Inflammatory macrophage treated with lipopolysaccharide for 4 hours (primary cell): ENCODE measurements at regions not wholly inside any gene's neighbourhood (a gene's known extent, or its start where the extent isn't known, plus 50 kb on each side); places are given as distances from the start of the nearest gene placed in this dataset.
"Not testable (repeated sequence)": the region's sequence is repeated elsewhere in the genome, so short reads cannot be mapped to it uniquely, and the experiment has no call there.

Experiments
- DNase-seq: peaks from one replicate; pipeline ENCODE4 v3.0.0-alpha.2; 2020

GRCh38 chr2:55811048-55811447, 112.5 kb downstream of the EFEMP1 start:
- no peak for DNase-seq

- DNase-seq = no peak
Measured at GRCh38 chr2:55810622-55811020, 113.0 kb downstream of the EFEMP1 start.

GRCh38 chr2:55809875-55810621, 113.5 kb downstream of the EFEMP1 start:
- DNase-seq = no peak

GRCh38 chr2:55807900-55808299, 114.3 kb upstream of the PNPT1 start:
- DNase-seq = no peak

- no peak for DNase-seq
Measured at GRCh38 chr2:55805686-55806085, 112.0 kb upstream of the PNPT1 start.

GRCh38 chr2:55804535-55804934, 110.9 kb upstream of the PNPT1 start:
- DNase-seq = no peak

GRCh38 chr2:55802067-55802466, 108.4 kb upstream of the PNPT1 start:
- no peak for DNase-seq

- no peak for DNase-seq
Measured at GRCh38 chr2:55801436-55801835, 107.8 kb upstream of the PNPT1 start.

GRCh38 chr2:55799624-55800023, 106.0 kb upstream of the PNPT1 start:
- DNase-seq = not testable (repeated sequence)

- DNase-seq = no peak
Measured at GRCh38 chr2:55796121-55796520, 102.5 kb upstream of the PNPT1 start.

GRCh38 chr2:55793602-55794001, 100.0 kb upstream of the PNPT1 start:
- not testable (repeated sequence) for DNase-seq

GRCh38 chr2:55786280-55786679, 92.6 kb upstream of the PNPT1 start:
- no peak for DNase-seq

- not testable (repeated sequence) for DNase-seq
Measured at GRCh38 chr2:55783751-55784150, 90.1 kb upstream of the PNPT1 start.

GRCh38 chr2:55782528-55783173, 89.0 kb upstream of the PNPT1 start:
- DNase-seq = no peak

- DNase-seq = no peak
Measured at GRCh38 chr2:55781542-55781941, 87.9 kb upstream of the PNPT1 start.

GRCh38 chr2:55780697-55781096, 87.1 kb upstream of the PNPT1 start:
- DNase-seq = no peak

- no peak for DNase-seq
Measured at GRCh38 chr2:55779459-55780421, 86.1 kb upstream of the PNPT1 start.

GRCh38 chr2:55776966-55777365, 83.3 kb upstream of the PNPT1 start:
- no peak for DNase-seq

- no peak for DNase-seq
Measured at GRCh38 chr2:55776479-55776878, 82.8 kb upstream of the PNPT1 start.

- no peak for DNase-seq
Measured at GRCh38 chr2:55775828-55776227, 82.2 kb upstream of the PNPT1 start.

GRCh38 chr2:55773651-55774050, 80.0 kb upstream of the PNPT1 start:
- not testable (repeated sequence) for DNase-seq

GRCh38 chr2:55772109-55772980, 78.7 kb upstream of the PNPT1 start:
- DNase-seq = no peak
